Panc1 (cell line): ENCODE measurements at regions not wholly inside any gene's neighbourhood (a gene's known extent, or its start where the extent isn't known, plus 50 kb on each side); places are given as distances from the start of the nearest gene placed in this dataset.

Source experiments
- CTCF ChIP-seq: fragments of 450-650 bp; IDR thresholded peaks from 2 replicates; pipeline ENCODE4 v1.5.1; 2017; ENCODE audit warnings: mild to moderate bottlenecking
- REST ChIP-seq, 2 experiments: IDR thresholded peaks; 2 replicates each; pipeline ENCODE4 v1.6.1; 2011 to 2012; ENCODE audit warnings: low read depth in 2 of 2, control low read depth in 1 of 2, low read length in 1 of 2, mild to moderate bottlenecking in 1 of 2, moderate library complexity in 1 of 2; ENCODE audit not compliant: insufficient read depth in 1 of 2

- TF ChIP-seq CTCF (no peak), REST (IDR thresholded peaks at IDR 0.05; ENCODE audit: insufficient read depth in 1 of 2, low read depth in 2 of 2, low read length in 1 of 2) (no peak)
Observed at GRCh38 chr1:24258735-24259424, 60.3 kb upstream of the GRHL3 start.
